ENCODE measurements at regions not wholly inside any gene's neighbourhood (a gene's known extent, or its start where the extent isn't known, plus 50 kb on each side); places are given as distances from the start of the nearest gene placed in this dataset.
A peak's percentile ranks its signal among the peaks of the same experiment; 100 is the strongest.

DNA sequence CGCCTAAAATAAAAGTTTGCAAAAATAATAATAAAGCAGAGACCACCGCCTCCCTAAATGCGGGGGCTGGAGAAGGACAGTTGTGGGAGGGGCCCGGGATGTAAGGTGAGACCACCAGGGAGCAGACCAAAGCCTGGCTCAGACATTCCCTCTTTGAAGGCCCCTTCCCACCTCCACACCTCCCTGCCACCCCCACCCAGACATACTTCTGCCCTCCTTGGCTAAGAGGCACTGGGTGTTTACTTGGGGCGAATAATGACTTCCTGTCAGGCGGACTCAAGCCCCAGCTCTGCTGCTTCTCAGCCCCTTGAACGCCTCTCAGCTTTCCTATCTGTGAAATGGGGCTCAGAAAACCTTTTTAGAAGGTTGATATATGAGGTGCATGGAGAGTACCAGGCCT lies 58.8 kb upstream of the GGTA1 start:
- no peak overlapping the region for H3K4me3 ChIP-seq (ENCODE audit: low read depth, low read length)
- DNase-seq (ENCODE audit: low read depth): peak; percentile 16
- no peak for TF ChIP-seq CTCF (IDR thresholded peaks at IDR 0.05; ENCODE audit: insufficient read depth, low read depth, low read length, missing control alignments)

DNA sequence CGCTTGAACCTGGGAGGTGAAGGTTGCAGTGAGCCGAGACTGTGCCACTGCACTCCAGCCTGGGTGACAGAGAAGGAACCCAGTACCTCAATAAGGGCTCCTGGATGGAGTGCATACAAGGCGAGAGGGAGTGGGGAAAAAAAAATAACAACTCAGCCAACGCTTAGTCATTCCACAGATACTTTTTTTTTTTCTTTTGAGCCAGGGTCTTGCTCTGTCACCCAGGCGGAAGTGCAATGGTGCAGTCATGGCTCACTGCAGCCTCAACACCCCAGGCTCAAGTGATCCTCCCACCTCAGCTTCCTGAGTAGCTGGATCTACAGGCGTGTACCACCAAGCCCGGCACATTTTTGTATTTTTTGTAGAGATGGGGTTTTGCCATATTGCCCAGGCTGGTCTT lies 59.5 kb upstream of the GGTA1 start:
- no peak for TF ChIP-seq CTCF (IDR thresholded peaks at IDR 0.05; ENCODE audit: insufficient read depth, low read depth, low read length, missing control alignments)
- DNase-seq (ENCODE audit: low read depth): peak; percentile 77

DNA sequence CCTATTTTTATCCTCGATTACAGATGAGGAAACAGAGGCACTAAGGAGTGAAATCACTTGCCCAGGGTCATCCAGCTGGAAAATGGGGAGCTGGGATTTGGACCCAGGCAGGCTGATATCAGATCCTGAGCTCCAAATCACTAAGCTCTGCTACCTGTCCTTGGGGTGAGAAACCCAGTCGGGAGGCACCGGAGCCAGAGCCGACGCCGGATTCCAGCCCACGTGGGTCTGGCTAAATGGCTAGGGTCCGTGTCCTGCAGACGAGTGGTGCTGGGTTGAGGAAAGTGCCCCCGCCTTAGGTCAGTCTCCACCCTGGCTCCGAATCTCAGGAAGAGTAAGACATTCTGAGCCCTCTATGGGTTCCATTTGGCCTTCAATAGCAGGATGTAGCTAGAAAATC lies 61.3 kb upstream of the GGTA1 start:
- H3K4me3 ChIP-seq (ENCODE audit: low read depth, low read length): no peak overlapping the region
- DNase-seq (ENCODE audit: low read depth): no peak
- TF ChIP-seq CTCF (IDR thresholded peaks at IDR 0.05; ENCODE audit: insufficient read depth, low read depth, low read length, missing control alignments): no peak

More for the DNA sequence above, 59.5 kb upstream of the GGTA1 start:
- no peak overlapping the region for H3K4me3 ChIP-seq (ENCODE audit: low read depth, low read length)

DNA sequence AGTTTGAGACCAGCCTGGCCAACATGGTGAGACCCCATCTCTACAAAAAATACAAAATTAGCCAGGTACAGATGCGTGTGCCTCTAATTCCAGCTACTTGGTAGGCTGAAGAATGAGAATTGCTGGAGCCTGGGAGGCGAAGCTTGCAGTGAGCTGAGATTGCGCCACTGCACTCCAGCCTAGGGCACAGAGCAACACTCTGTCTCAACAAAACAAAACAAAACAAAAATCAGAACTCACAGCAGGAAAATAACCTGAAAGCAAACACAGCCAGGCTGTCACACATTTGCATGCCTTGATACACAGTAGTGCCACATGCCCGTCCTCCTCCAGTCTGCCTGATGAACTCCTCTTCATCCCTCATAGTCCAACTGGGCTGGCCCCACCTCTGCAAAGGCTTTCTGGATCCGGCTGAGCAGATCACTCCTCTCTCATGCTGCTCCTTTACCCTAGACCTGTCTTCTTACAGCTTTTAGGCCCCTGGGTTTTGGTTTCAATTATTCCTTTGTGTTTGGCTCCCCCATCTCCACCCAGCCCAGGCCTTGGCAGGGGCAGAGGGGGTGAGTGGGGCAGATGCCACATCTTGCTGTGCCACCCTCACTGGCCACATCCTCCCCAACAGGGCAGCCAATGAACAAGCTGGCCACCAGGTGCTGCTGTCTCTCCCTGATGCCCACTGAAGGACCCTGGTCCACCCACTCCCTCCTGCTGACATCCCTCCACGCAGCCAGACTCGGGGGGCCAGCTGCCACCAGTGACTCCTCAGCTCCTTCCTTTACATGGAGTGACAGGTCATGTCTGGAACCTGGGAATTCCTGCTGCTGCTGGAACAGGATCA lies 62.0 kb upstream of the GGTA1 start:
- TF ChIP-seq CTCF (IDR thresholded peaks at IDR 0.05; ENCODE audit: insufficient read depth, low read depth, low read length, missing control alignments): no peak
- DNase-seq (ENCODE audit: low read depth): no peak
- H3K4me3 ChIP-seq (ENCODE audit: low read depth, low read length): no peak overlapping the region

- no peak for DNase-seq (ENCODE audit: low read depth)
- no peak overlapping the region for H3K4me3 ChIP-seq (ENCODE audit: low read depth, low read length)
- no peak for TF ChIP-seq CTCF (IDR thresholded peaks at IDR 0.05; ENCODE audit: insufficient read depth, low read depth, low read length, missing control alignments)
Measured at GRCh38 chr9:121562301-121562700, 62.7 kb upstream of the GGTA1 start.

- TF ChIP-seq CTCF (IDR thresholded peaks at IDR 0.05; ENCODE audit: insufficient read depth, low read depth, low read length, missing control alignments): no peak
- H3K4me3 ChIP-seq (ENCODE audit: low read depth, low read length): no peak overlapping the region
- DNase-seq (ENCODE audit: low read depth): no peak
Measured at GRCh38 chr9:121563425-121563824, 63.8 kb upstream of the GGTA1 start.

Measured in GM12865 (cell line).